NT2/D1 (cell line): ENCODE measurements at regions not wholly inside any gene's neighbourhood (a gene's known extent, or its start where the extent isn't known, plus 50 kb on each side); places are given as distances from the start of the nearest gene placed in this dataset.

Experiments used
- SUZ12 ChIP-seq: IDR thresholded peaks from 2 replicates; pipeline ENCODE4 v1.6.1; 2011; ENCODE audit not compliant: insufficient read length, insufficient read depth; ENCODE audit errors: extremely low read depth
- ZNF274 ChIP-seq: IDR thresholded peaks from 2 replicates; pipeline ENCODE4 v1.6.1; 2011; ENCODE audit warnings: mild to moderate bottlenecking, low read depth, low read length

- TF ChIP-seq ZNF274 (no peak), SUZ12 (no peak)
Measured at GRCh38 chr7:98722402-98722801, 105.3 kb downstream of the NPTX2 start.
